CD4-positive, alpha-beta T cell (primary cell): ENCODE measurements at regions not wholly inside any gene's neighbourhood (a gene's known extent, or its start where the extent isn't known, plus 50 kb on each side); places are given as distances from the start of the nearest gene placed in this dataset.

ENCODE experiments used
- ATAC-seq: fragments of 200-7000 bp; cut with Tn5 transposase; one replicate; pipeline ENCODE4 v1.10.0; 2022; ENCODE audit warnings: mild to moderate bottlenecking; ENCODE audit not compliant: poor library complexity
- CTCF ChIA-PET: fragments of 350-600 bp; sonication (Branson Sonifier 250); formaldehyde crosslinking; loops from one replicate; lab custom pipeline; 2021; ENCODE audit warnings: antibody characterized with exemption, inconsistent platforms; lab: Charles Lee
- POLR2A ChIA-PET: fragments of 350-600 bp; sonication (Branson Sonifier 250); formaldehyde crosslinking; loops from one replicate; lab custom pipeline; 2021; ENCODE audit warnings: antibody characterized with exemption, inconsistent platforms; lab: Charles Lee
- DNase-seq, 14 experiments: peaks; one replicate each; pipeline ENCODE4 v3.0.0-alpha.2; 2013 to 2020; ENCODE audit warnings: mixed read lengths in 2 of 14
- H3K27ac ChIP-seq, 2 donors: one replicate each; pipeline versions ENCODE4 v1.5.1 to v1.7.0; 2013; ENCODE audit warnings: low read length in 2 of 2, low read depth in 1 of 2, mild to moderate bottlenecking in 1 of 2
- H3K27me3 ChIP-seq, 2 experiments: 1 replicate in 1 of 2; 2 replicates in 1 of 2; pipeline versions ENCODE4 v1.6.1 to v1.7.0; 2013; ENCODE audit warnings: low read length in 2 of 2, control low read depth in 1 of 2, mild to moderate bottlenecking in 1 of 2, moderate library complexity in 1 of 2; ENCODE audit not compliant: insufficient read depth in 2 of 2, control insufficient read depth in 1 of 2
- H3K36me3 ChIP-seq: one replicate; pipeline ENCODE4 v1.6.1; 2013; ENCODE audit warnings: low read length, control low read depth; ENCODE audit not compliant: insufficient read depth
- H3K4me1 ChIP-seq: one replicate; pipeline ENCODE4 v1.6.1; 2013; ENCODE audit warnings: low read length, control low read depth; ENCODE audit not compliant: insufficient read depth
- H3K4me3 ChIP-seq: one replicate; pipeline ENCODE4 v1.5.1; 2013; ENCODE audit warnings: mild to moderate bottlenecking, low read length, moderate library complexity
- H3K9me3 ChIP-seq, 2 experiments: 1 replicate in 1 of 2; 2 replicates in 1 of 2; pipeline versions ENCODE4 v1.6.1 to v1.7.0; 2013; ENCODE audit warnings: low read length in 2 of 2, mild to moderate bottlenecking in 2 of 2, control low read depth in 1 of 2, moderate library complexity in 1 of 2; ENCODE audit not compliant: control insufficient read depth in 1 of 2, insufficient read depth in 1 of 2
- H3K27ac Mint-ChIP-seq: one replicate; pipeline ENCODE4 v1.8.0; 2020; ENCODE audit warnings: mixed read lengths
- H3K27me3 Mint-ChIP-seq: one replicate; pipeline ENCODE4 v1.8.0; 2021; ENCODE audit warnings: mixed read lengths
- H3K36me3 Mint-ChIP-seq: one replicate; pipeline ENCODE4 v1.8.0; 2021; ENCODE audit warnings: low read depth, mixed read lengths
- H3K4me1 Mint-ChIP-seq: one replicate; pipeline ENCODE4 v1.8.0; 2021; ENCODE audit warnings: low read depth, mixed read lengths
- H3K4me3 Mint-ChIP-seq: one replicate; pipeline ENCODE4 v1.8.0; 2020; ENCODE audit warnings: mild to moderate bottlenecking, mixed read lengths
- H3K9me3 Mint-ChIP-seq: one replicate; pipeline ENCODE4 v1.8.0; 2020; ENCODE audit warnings: mixed read lengths
- intact Hi-C, 2 experiments: fragments of 100-400 bp; cut with DNase I in 1 of 2; cut with micrococcal nuclease in 1 of 2; formaldehyde crosslinking; loops; one replicate each; pipeline versions ENCODE4 v1.15.1 to v1.9.0; 2023 to 2025; cut with DNase I, micrococcal nuclease
- TF ChIP-seq, protein P1 (sequence below): fragments of 200-600 bp; IDR thresholded peaks from one replicate; pipeline ENCODE4 v1.8.0; 2022; ENCODE audit warnings: antibody characterized with exemption, mild to moderate bottlenecking

DNA sequence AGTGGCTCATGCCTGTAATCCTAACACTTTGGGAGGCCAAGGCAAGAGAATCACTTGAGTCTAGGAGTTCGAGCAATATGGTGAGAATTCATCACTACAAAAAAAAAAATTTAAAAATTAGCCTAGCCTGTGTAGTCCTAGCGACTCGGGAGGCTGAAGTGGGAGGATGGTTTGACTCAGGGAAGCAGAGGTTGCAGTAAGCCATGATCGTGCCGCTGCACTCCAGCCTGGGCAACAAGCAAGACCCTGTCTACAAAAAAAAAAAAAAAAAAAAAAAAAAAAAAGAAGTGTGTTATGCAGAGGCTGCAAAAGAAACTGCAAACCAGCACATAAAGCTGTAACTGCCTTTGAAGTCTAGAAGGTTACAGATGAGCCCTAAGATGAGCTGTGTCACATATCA is 116.9 kb upstream of the SLC1A3 start:
- ChIA-PET POLR2A (no interaction called here), CTCF (interaction anchor here (0.7 kb wide), 1 partner anchor 278 kb away, joined by 3 read pairs; no protein-coding TSS in a partner anchor)
- Mint-ChIP-seq H3K4me1 (no peaks in the 10 kb centered on the region), H3K36me3 (no peaks in the 10 kb centered on the region), H3K4me3 (no peak overlapping the region), H3K9me3 (no peaks in the 10 kb centered on the region), H3K27me3 (no peaks in the 10 kb centered on the region), H3K27ac (no peak overlapping the region)
- TF ChIP-seq, protein P1, sequence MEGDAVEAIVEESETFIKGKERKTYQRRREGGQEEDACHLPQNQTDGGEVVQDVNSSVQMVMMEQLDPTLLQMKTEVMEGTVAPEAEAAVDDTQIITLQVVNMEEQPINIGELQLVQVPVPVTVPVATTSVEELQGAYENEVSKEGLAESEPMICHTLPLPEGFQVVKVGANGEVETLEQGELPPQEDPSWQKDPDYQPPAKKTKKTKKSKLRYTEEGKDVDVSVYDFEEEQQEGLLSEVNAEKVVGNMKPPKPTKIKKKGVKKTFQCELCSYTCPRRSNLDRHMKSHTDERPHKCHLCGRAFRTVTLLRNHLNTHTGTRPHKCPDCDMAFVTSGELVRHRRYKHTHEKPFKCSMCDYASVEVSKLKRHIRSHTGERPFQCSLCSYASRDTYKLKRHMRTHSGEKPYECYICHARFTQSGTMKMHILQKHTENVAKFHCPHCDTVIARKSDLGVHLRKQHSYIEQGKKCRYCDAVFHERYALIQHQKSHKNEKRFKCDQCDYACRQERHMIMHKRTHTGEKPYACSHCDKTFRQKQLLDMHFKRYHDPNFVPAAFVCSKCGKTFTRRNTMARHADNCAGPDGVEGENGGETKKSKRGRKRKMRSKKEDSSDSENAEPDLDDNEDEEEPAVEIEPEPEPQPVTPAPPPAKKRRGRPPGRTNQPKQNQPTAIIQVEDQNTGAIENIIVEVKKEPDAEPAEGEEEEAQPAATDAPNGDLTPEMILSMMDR, result no peak
- H3K9me3 ChIP-seq, result no peaks in the 10 kb centered on the region
- H3K27ac ChIP-seq, result no peak overlapping the region
- H3K27me3 ChIP-seq, result peaks cover 0 to 2% of the 10 kb centered on the region in 2 experiments
- no peaks in the 10 kb centered on the region for H3K4me1 ChIP-seq
- intact Hi-C loops, result no loop called here
- DNase-seq (no peak), ATAC-seq (no peak)
- H3K36me3 ChIP-seq, result no peaks in the 10 kb centered on the region
- no peak overlapping the region for H3K4me3 ChIP-seq

- H3K27me3 Mint-ChIP-seq, result peaks cover under 1% of the 10 kb centered on the region
- H3K4me3 Mint-ChIP-seq, result no peak overlapping the region
- H3K9me3 Mint-ChIP-seq, result no peaks in the 10 kb centered on the region
- H3K9me3 ChIP-seq, result no peaks in the 10 kb centered on the region
- H3K4me3 ChIP-seq, result no peak overlapping the region
- ATAC-seq (no peak), DNase-seq (no peak)
- peaks cover 2 to 6% of the 10 kb centered on the region in 2 experiments for H3K27me3 ChIP-seq
- H3K27ac Mint-ChIP-seq, result no peak overlapping the region
- no peak overlapping the region for H3K27ac ChIP-seq
- POLR2A ChIA-PET, result no interaction called here
- TF ChIP-seq, protein P1, result no peak
- intact Hi-C loops, result no loop called here
- CTCF ChIA-PET, result interaction anchor here (0.7 kb wide), 1 partner anchor 97 kb away, joined by 4 read pairs; no protein-coding TSS in a partner anchor
- no peaks in the 10 kb centered on the region for H3K36me3 Mint-ChIP-seq
- H3K4me1 ChIP-seq, result no peaks in the 10 kb centered on the region
- H3K4me1 Mint-ChIP-seq, result no peaks in the 10 kb centered on the region
- no peaks in the 10 kb centered on the region for H3K36me3 ChIP-seq
These were observed 114.5 kb upstream of the SLC1A3 start for GRCh38 chr5:36491856-36492255.

DNA sequence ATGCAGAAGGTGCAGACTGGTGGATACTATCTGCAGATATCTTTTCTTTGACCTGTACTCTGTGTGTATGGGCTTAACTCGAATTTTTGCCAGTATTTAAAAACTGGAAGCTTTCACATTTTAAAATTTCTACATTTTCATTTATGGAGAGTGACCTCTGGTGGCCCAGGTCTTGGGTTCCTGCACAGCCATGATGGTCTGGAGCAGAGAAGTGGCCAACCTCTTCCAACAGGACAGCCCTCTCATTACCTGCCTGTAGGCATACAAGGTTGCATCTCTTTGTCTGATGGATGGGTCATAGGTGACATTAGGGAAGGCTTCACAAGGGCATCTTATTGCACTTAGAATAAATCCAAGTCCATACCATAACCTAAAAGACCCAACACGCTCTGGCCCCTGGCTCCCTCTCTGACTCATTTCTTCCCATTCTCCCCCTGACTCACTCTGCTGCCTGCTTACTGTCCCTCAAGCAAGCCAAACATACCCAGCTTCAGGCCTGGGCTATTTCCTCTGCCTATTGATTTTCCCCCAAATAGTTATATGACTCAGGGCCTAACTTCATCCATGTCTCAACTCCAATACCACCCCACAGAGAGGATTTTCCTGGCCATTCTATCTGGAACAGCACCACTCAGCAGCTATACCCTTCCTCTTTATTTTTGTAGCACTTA is 113.3 kb upstream of the SLC1A3 start:
- POLR2A ChIA-PET, result no interaction called here
- H3K4me3 ChIP-seq, result no peak overlapping the region
- H3K27me3 Mint-ChIP-seq, result peaks cover 5% of the 10 kb centered on the region
- TF ChIP-seq, protein P1, result no peak
- intact Hi-C loops, result no loop called here
- H3K27me3 ChIP-seq, result peaks cover 2 to 6% of the 10 kb centered on the region in 2 experiments
- CTCF ChIA-PET, result no interaction called here
- H3K9me3 Mint-ChIP-seq, result no peaks in the 10 kb centered on the region
- no peaks in the 10 kb centered on the region for H3K4me1 Mint-ChIP-seq
- no peak overlapping the region for H3K27ac ChIP-seq
- H3K27ac Mint-ChIP-seq, result no peak overlapping the region
- ATAC-seq (no peak), DNase-seq (no peak)
- no peaks in the 10 kb centered on the region for H3K36me3 Mint-ChIP-seq
- H3K36me3 ChIP-seq, result no peaks in the 10 kb centered on the region
- no peaks in the 10 kb centered on the region for H3K9me3 ChIP-seq
- H3K4me3 Mint-ChIP-seq, result no peak overlapping the region
- H3K4me1 ChIP-seq, result no peaks in the 10 kb centered on the region
